Endodermal cell (in vitro differentiated cells): ENCODE measurements at regions not wholly inside any gene's neighbourhood (a gene's known extent, or its start where the extent isn't known, plus 50 kb on each side); places are given as distances from the start of the nearest gene placed in this dataset.

ENCODE experiments used
- DNase-seq: peaks from one replicate; pipeline ENCODE4 v3.0.0-alpha.2; 2017
- H3K27ac ChIP-seq: 2 replicates; pipeline ENCODE4 v1.5.1; 2013; ENCODE audit warnings: mild to moderate bottlenecking, low read depth, low read length, moderate library complexity
- H3K27me3 ChIP-seq: 2 replicates; pipeline ENCODE4 v1.6.1; 2013; ENCODE audit warnings: mild to moderate bottlenecking, low read length, moderate library complexity; ENCODE audit not compliant: insufficient read depth, control insufficient read depth, poor library complexity, severe bottlenecking
- H3K36me3 ChIP-seq: 2 replicates; pipeline ENCODE4 v1.7.0; 2013; ENCODE audit warnings: mild to moderate bottlenecking, low read length, moderate library complexity; ENCODE audit not compliant: control insufficient read depth, insufficient read depth
- H3K4me1 ChIP-seq: one replicate; pipeline ENCODE4 v1.7.0; 2013; ENCODE audit warnings: low read length; ENCODE audit not compliant: control insufficient read depth, insufficient read depth
- H3K4me3 ChIP-seq: 2 replicates; pipeline ENCODE4 v1.5.1; 2013; ENCODE audit warnings: mild to moderate bottlenecking, low read length, moderate library complexity
- H3K9ac ChIP-seq: 2 replicates; pipeline ENCODE4 v1.6.1; 2013; ENCODE audit warnings: mild to moderate bottlenecking, low read length, moderate library complexity; ENCODE audit not compliant: poor library complexity, severe bottlenecking; ENCODE audit errors: extremely low read depth
- H3K9me3 ChIP-seq: 2 replicates; pipeline ENCODE4 v1.6.1; 2013; ENCODE audit warnings: mild to moderate bottlenecking, low read length, moderate library complexity; ENCODE audit not compliant: control insufficient read depth
- H3K27ac Mint-ChIP-seq: 2 replicates; pipeline ENCODE4 v1.8.0; 2020; ENCODE audit warnings: mixed read lengths
- H3K27me3 Mint-ChIP-seq: 2 replicates; pipeline ENCODE4 v1.8.0; 2021; ENCODE audit warnings: mild to moderate bottlenecking, mixed read lengths; ENCODE audit not compliant: insufficient read depth
- H3K36me3 Mint-ChIP-seq: 2 replicates; pipeline ENCODE4 v1.8.0; 2020; ENCODE audit warnings: low read depth, mixed read lengths
- H3K4me1 Mint-ChIP-seq: 2 replicates; pipeline ENCODE4 v1.8.0; 2020; ENCODE audit warnings: mixed read lengths
- H3K4me3 Mint-ChIP-seq: 2 replicates; pipeline ENCODE4 v1.8.0; 2020; ENCODE audit warnings: mild to moderate bottlenecking, moderate library complexity, mixed read lengths
- H3K9me3 Mint-ChIP-seq: 2 replicates; pipeline ENCODE4 v1.8.0; 2020; ENCODE audit warnings: mild to moderate bottlenecking, mixed read lengths
- CTCF ChIP-seq: fragments of 200-600 bp; sonication (generic); conservative IDR thresholded peaks from 2 replicates; pipeline ENCODE4 v1.5.0; 2021; ENCODE audit warnings: antibody characterized with exemption, mild to moderate bottlenecking
- WGBS, 2 experiments: methylation state at CpG; one replicate each; pipeline versions ENCODE4 v1.1.5 to v1.1.7; 2013; ENCODE audit warnings: missing lambda C conversion rate in 2 of 2, mixed read lengths in 1 of 2; ENCODE audit not compliant: insufficient coverage in 1 of 2, insufficient read length in 1 of 2; 5-methylcytosine and 5-hydroxymethylcytosine counted together

DNA sequence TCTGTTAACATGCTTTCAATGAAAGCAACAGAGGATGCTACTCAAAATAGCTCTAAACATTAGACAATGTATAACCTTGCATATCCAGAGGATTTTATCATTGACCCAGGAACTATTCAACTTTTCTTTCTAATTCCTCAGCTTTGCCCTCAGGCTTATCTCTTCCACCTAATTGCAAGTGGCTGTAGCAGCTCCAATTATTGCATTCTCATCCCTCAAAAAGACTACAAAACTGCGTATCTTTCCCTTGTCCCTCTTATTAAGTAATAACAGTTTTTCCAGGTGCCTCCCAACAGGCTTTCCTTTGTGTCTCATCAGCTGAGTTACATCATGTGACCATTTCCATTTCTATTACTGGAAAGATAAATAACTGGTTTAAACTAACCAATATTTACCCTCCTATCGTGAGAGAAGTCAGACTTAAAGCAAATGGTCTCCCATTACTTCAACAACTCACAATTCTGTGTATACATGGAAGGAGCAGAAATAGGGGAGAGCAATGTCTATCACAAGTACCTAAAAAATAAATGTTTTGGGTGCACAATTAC lies 78.0 kb upstream of the MBNL1 start:
- no peak overlapping the region for H3K4me3 Mint-ChIP-seq
- H3K4me1 Mint-ChIP-seq = peaks cover 4% of the 10 kb centered on the region
- H3K27me3 Mint-ChIP-seq = peaks cover 50% of the 10 kb centered on the region
- H3K4me1 ChIP-seq = no peaks in the 10 kb centered on the region
- H3K9me3 ChIP-seq = no peaks in the 10 kb centered on the region
- H3K4me3 ChIP-seq = no peak overlapping the region
- no peaks in the 10 kb centered on the region for H3K9me3 Mint-ChIP-seq
- peaks cover 65% of the 10 kb centered on the region for H3K27me3 ChIP-seq
- H3K9ac ChIP-seq = no peak overlapping the region
- H3K27ac ChIP-seq = no peak overlapping the region
- H3K36me3 ChIP-seq = no peaks in the 10 kb centered on the region
- no peak overlapping the region for H3K27ac Mint-ChIP-seq
- DNase-seq = no peak
- 92% methylated on average over 2 of the region's 2 CpGs; no CpG with 5 or more reads in 1 of the 2 experiments for WGBS, 2 experiments
- no peaks in the 10 kb centered on the region for H3K36me3 Mint-ChIP-seq
- TF ChIP-seq CTCF = no peak

- no peaks in the 10 kb centered on the region for H3K9me3 ChIP-seq
- TF ChIP-seq CTCF = no peak
- no peak overlapping the region for H3K4me3 ChIP-seq
- H3K27me3 ChIP-seq = peaks cover 52% of the 10 kb centered on the region
- H3K4me3 Mint-ChIP-seq = no peak overlapping the region
- no peaks in the 10 kb centered on the region for H3K4me1 ChIP-seq
- WGBS, 2 experiments = 87 to 90% methylated on average over 2 to 4 of the region's 4 CpGs
- H3K36me3 ChIP-seq = no peaks in the 10 kb centered on the region
- no peak overlapping the region for H3K27ac Mint-ChIP-seq
- no peaks in the 10 kb centered on the region for H3K36me3 Mint-ChIP-seq
- H3K27ac ChIP-seq = no peak overlapping the region
- DNase-seq = no peak
- no peaks in the 10 kb centered on the region for H3K9me3 Mint-ChIP-seq
- no peak overlapping the region for H3K9ac ChIP-seq
- H3K27me3 Mint-ChIP-seq = peaks cover 42% of the 10 kb centered on the region
- H3K4me1 Mint-ChIP-seq = peaks cover 4% of the 10 kb centered on the region
These were observed 76.7 kb upstream of the MBNL1 start for GRCh38 chr3:152192050-152192449.

DNA sequence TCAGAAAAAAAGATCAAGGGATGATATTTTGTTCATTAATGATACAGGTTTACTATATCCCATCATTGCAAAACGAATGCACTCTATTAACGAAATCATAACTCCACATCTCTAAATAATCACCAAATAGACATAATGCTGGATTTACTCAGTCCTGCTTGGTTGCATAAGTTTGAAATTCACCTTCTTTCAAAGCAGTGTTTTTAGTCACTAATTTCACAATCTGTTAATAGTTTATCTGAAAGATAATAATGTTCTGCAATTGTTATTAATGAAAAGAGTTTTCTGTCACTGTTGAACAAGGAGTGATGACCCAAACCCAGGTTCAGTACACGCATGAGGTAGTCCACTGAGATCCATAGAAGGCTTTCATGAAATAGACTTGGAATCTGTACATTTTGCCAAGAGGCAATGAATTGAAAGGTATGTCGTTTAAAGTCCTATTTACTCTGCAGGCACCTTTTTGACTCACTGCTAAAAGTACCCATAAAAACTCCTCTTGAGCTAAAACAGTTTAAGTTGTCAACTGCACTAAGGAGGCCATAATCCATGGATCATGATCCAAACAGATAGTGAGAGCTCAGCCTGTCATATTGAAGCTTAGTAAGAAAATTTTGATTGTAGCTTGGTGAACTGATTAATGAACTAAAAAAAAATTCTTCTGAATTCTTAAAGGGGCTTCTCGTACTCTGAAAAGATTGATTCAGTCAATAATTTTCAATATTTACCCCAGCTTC lies 75.6 kb upstream of the MBNL1 start:
- Mint-ChIP-seq H3K4me3 (no peak overlapping the region), H3K9me3 (no peaks in the 10 kb centered on the region), H3K27me3 (peaks cover 36% of the 10 kb centered on the region), H3K4me1 (peaks cover 8% of the 10 kb centered on the region), H3K27ac (no peak overlapping the region), H3K36me3 (no peaks in the 10 kb centered on the region)
- no peaks in the 10 kb centered on the region for H3K36me3 ChIP-seq
- no peaks in the 10 kb centered on the region for H3K4me1 ChIP-seq
- no peak overlapping the region for H3K4me3 ChIP-seq
- no peaks in the 10 kb centered on the region for H3K9me3 ChIP-seq
- peaks cover 45% of the 10 kb centered on the region for H3K27me3 ChIP-seq
- no peak for DNase-seq
- H3K27ac ChIP-seq = no peak overlapping the region
- TF ChIP-seq CTCF = no peak
- H3K9ac ChIP-seq = no peak overlapping the region
- WGBS, 2 experiments = 90 to 100% methylated on average over 2 to 5 of the region's 5 CpGs
